ENCODE measurements at regions not wholly inside any gene's neighbourhood (a gene's known extent, or its start where the extent isn't known, plus 50 kb on each side); places are given as distances from the start of the nearest gene placed in this dataset.

- no peak for TF ChIP-seq ZFP30 (CRISPR knock-in tag; IDR thresholded peaks at IDR 0.05)
- no peak for TF ChIP-seq ZNF565 (CRISPR knock-in tag; conservative IDR thresholded peaks at IDR 0.05; ENCODE audit: low read depth)
- TF ChIP-seq PPARA (CRISPR knock-in tag; IDR thresholded peaks at IDR 0.05; ENCODE audit: borderline replicate concordance), result no peak
- no peak for TF ChIP-seq PATZ1 (CRISPR knock-in tag; IDR thresholded peaks at IDR 0.05; ENCODE audit: borderline replicate concordance)
- TF ChIP-seq ESRRG (CRISPR knock-in tag; IDR thresholded peaks at IDR 0.05), result no peak
Observed at GRCh38 chr22:22360014-22360413, 115.4 kb downstream of the VPREB1 start.
